GM13977 (cell line): ENCODE measurements at regions not wholly inside any gene's neighbourhood (a gene's known extent, or its start where the extent isn't known, plus 50 kb on each side); places are given as distances from the start of the nearest gene placed in this dataset.
"Not testable (repeated sequence)": the region's sequence is repeated elsewhere in the genome, so short reads cannot be mapped to it uniquely, and the experiment has no call there.

ENCODE experiments used
- DNase-seq: peaks from one replicate; pipeline ENCODE4 v3.0.0; 2012; ENCODE audit warnings: low spot score
- in situ Hi-C: fragments of 300-500 bp; cut with MboI; formaldehyde crosslinking; loops from one replicate; pipeline ENCODE4 v1.12.0; 2022; ENCODE audit warnings: low sequenced_read_pairs, low pct_unique_long_range_greater_than_20kb, mixed read lengths, inconsistent platforms; ENCODE audit not compliant: unreplicated experiment
- TF ChIP-seq, protein P1 (sequence below): IDR thresholded peaks from 2 replicates; pipeline ENCODE4 v1.5.1; 2012; ENCODE audit warnings: mild to moderate bottlenecking, control low read depth; ENCODE audit not compliant: insufficient read depth; ENCODE audit errors: extremely low read depth, missing control alignments

DNA sequence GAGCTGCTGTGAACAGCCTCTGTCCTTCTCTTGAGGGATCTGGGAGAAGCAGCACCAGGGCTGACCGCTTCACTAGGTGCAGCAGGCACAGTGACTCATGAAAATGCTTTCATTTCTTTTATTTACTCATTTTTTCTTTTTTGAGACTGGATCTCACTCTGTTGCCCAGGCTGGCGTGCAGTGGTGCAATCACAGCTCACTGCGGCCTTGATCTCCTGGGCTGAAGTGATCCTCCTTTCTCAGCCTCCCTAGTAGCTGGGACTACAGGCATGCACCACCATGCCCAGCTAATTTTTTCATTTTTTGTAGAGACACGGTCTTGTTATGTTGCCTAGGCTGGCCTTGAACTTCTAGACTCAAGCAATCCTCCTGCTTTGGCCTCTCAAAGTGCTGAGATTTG, 216.8 kb upstream of the EEF2KMT start:
- TF ChIP-seq, protein P1, sequence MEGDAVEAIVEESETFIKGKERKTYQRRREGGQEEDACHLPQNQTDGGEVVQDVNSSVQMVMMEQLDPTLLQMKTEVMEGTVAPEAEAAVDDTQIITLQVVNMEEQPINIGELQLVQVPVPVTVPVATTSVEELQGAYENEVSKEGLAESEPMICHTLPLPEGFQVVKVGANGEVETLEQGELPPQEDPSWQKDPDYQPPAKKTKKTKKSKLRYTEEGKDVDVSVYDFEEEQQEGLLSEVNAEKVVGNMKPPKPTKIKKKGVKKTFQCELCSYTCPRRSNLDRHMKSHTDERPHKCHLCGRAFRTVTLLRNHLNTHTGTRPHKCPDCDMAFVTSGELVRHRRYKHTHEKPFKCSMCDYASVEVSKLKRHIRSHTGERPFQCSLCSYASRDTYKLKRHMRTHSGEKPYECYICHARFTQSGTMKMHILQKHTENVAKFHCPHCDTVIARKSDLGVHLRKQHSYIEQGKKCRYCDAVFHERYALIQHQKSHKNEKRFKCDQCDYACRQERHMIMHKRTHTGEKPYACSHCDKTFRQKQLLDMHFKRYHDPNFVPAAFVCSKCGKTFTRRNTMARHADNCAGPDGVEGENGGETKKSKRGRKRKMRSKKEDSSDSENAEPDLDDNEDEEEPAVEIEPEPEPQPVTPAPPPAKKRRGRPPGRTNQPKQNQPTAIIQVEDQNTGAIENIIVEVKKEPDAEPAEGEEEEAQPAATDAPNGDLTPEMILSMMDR = no peak
- in situ Hi-C loops = no loop called here
- DNase-seq = no peak

DNA sequence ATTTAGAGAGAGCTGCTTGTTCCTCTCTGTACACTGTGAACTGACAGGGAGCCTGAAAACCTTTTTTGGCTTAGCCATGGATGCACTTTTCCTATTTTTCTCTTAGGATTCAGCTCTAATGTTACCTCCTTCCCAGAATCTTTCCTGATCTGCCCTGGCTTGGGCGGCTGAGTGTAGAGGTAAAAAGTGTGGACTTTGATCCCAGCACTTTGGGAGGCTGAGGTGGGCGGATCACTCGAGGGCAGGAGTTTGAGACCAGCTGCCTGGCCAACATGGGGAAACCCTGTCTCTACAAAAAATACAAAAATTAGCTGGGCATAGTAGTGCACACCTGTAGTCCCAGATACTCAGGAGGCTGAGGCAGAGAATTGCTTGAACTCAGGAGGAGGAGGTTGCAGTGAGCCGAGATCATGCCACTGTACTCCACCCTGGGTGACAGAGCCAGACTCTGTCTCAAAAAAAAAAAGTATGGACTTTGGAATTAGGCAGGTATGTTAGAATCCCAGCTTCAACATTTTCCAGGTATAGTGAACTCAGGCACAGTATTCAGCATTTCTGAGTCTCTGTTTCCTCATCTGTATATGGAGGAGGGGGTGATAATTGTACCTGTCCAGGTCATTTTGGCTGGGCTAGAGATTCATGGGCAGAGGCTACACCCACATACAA, 212.5 kb upstream of the EEF2KMT start:
- DNase-seq = no peak
- in situ Hi-C loops = no loop called here
- TF ChIP-seq, protein P1 = no peak

DNA sequence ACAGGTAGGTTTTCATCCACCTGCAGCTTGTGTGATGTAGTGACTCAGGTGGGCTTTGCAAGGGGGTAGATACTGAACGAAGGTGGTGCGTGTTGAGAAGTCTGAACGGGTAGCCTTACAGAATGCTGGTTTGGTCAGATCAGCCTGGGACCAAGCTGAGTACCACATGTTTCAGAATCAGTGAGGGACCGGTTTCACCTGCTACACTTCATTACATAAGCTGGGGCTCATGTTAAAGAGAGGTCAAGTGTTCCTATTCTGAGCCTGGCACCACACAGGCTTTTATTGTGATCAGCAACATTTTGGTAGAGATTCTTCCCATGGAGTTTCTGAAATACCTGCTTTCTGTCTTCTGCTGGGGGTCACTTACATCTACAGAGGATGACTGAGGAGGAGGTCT, 207.4 kb upstream of the EEF2KMT start:
- no peak for DNase-seq
- in situ Hi-C loops = no loop called here
- TF ChIP-seq, protein P1 = no peak

DNA sequence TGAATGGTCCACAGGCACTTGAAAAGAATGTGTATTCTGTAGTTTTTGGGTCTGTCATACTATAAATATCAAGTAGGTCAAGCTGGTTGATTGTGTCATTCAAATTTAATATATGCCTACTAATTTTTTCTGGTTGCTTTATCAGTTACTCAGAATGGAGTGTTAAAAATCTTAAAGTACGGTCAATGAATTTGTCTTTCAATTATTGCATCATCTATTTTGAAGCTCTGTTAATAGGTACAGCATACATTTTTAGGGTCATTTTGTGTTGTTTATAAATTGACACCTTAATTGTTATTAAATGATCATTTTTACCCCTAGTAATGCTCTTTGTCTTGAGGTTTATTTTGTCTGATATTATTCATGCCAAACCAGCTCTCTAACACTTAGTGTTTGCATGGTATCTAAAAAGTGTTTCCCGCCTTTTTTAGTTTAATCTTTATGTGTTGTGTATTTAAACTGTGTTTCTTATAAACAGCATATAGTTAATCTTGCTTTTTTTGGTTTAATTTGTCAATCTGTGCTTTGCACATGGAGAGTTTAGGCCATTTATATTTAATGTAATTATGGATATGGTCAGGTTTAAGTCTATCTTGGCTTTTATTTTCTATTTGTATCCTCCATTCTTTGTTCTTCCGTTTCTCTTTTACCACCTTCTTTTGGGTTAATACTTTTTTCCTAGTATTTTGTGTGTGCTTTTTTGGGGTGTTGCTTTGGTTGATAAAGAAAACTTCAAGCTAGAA, 204.9 kb upstream of the EEF2KMT start:
- TF ChIP-seq, protein P1 = no peak
- no peak for DNase-seq
- in situ Hi-C loops = no loop called here

DNA sequence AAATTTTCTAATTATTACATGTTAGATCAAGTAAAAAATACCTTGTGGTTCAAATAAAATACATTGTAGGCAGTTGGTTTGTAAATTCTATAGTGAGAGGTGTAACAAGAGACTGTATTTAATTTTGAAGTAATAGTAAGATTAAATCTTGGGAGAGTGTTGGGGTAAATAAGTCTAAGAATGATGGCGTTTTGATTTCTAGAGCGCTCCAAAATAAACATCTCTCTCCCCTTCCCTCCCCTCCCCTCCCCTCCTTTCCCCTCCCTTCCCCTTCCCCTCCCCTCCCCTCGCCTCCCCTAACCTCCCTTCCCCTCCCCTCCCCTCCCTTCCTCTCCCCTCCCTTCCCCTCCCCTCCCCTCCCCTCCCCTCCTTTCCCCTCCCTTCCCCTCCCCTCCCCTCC, 200.6 kb upstream of the EEF2KMT start:
- in situ Hi-C loops = no loop called here
- TF ChIP-seq, protein P1 = no peak
- no peak for DNase-seq

DNA sequence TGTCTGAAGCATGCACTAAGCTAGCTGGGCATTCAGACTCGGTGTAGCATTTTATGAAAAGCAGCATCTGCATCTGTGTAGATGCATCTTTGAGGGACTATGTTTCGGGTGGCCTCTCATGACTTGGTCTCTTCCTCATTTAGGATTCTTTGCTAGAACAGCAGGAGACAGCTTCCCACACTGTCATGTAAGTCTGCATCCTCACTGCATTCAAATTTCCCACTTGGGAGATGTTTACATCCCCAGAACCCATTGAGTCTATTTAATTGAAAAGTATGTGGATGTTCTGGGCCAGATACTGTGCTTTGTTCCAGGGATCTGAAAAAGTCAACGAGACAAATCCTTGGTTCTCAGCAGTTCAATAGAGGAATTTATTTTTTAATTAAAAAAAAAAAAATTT, 198.6 kb upstream of the EEF2KMT start:
- TF ChIP-seq, protein P1 = no peak
- no peak for DNase-seq
- in situ Hi-C loops = no loop called here

DNA sequence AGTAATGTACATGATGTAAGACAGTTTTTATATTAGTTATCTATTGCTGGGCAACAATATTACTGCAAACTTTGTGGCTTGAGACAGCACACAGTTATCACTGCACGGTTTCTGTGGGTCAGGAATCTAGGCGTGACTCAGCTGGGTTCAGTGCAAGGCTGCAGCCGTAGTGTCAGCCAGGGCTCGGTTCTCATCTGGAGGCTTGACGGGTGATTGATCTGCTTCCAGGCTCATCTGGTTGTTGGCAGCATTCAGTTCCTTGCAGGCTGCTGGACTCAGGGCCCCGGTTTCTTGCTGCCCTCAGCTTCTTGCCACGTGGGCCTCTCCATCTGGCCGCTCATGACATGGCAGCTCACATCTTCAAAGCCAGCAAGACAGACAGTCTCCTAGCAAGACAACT, 197.7 kb upstream of the EEF2KMT start:
- DNase-seq, in situ Hi-C loops: not testable (repeated sequence)

DNA sequence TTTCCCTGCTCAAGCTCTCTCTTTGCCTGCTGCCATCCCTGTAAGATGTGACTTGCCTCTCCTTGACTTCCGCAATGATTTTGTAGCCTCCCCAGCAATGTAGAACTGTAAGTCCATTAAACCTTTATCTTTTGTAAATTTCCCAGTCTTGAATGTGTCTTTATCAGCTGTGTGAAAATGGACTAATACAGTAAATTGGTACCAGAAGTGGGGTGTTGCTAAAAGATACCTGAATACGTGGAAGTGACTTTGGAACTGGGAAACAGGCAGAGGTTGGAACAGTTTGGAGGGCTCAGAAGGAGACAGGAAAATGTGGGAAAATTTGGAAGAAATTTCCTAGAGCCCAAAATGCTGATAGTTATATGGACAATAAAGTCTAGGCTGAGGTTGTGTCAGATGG, 184.6 kb upstream of the EEF2KMT start:
- DNase-seq, in situ Hi-C loops: not testable (repeated sequence)
